ENCODE measurements at regions not wholly inside any gene's neighbourhood (a gene's known extent, or its start where the extent isn't known, plus 50 kb on each side); places are given as distances from the start of the nearest gene placed in this dataset.

GRCh38 chr7:46746695-46747687 is 825.9 kb upstream of the IGFBP3 start:
- in situ Hi-C loops (cut with HindIII; ENCODE audit: low pct_unique_long_range_greater_than_20kb, low sequenced_read_pairs), result no loop called here
- DNase-seq (ENCODE audit: low read depth in 1 of 2, low spot score in 1 of 2), result no peak
- no peak for TF ChIP-seq JUND (IDR thresholded peaks at IDR 0.05; ENCODE audit: low read depth)

- DNase-seq (ENCODE audit: low read depth in 1 of 2, low spot score in 1 of 2), result no peak
- in situ Hi-C loops (cut with HindIII; ENCODE audit: low pct_unique_long_range_greater_than_20kb, low sequenced_read_pairs), result no loop called here
- no peak for TF ChIP-seq JUND (IDR thresholded peaks at IDR 0.05; ENCODE audit: low read depth)
Observed at GRCh38 chr7:46745707-46746090, 824.6 kb upstream of the IGFBP3 start.

GRCh38 chr7:46744957-46745706 is 824.1 kb upstream of the IGFBP3 start:
- no peak for DNase-seq (ENCODE audit: low read depth in 1 of 2, low spot score in 1 of 2)
- no peak for TF ChIP-seq JUND (IDR thresholded peaks at IDR 0.05; ENCODE audit: low read depth)
- in situ Hi-C loops (cut with HindIII; ENCODE audit: low pct_unique_long_range_greater_than_20kb, low sequenced_read_pairs), result no loop called here

GRCh38 chr7:46742601-46743000 is 821.5 kb upstream of the IGFBP3 start:
- TF ChIP-seq JUND (IDR thresholded peaks at IDR 0.05; ENCODE audit: low read depth), result no peak
- in situ Hi-C loops (cut with HindIII; ENCODE audit: low pct_unique_long_range_greater_than_20kb, low sequenced_read_pairs), result no loop called here
- DNase-seq (ENCODE audit: low read depth in 1 of 2, low spot score in 1 of 2), result no peak

GRCh38 chr7:46741938-46742540 is 821.0 kb upstream of the IGFBP3 start:
- no peak for DNase-seq (ENCODE audit: low read depth in 1 of 2, low spot score in 1 of 2)
- in situ Hi-C loops (cut with HindIII; ENCODE audit: low pct_unique_long_range_greater_than_20kb, low sequenced_read_pairs), result no loop called here
- no peak for TF ChIP-seq JUND (IDR thresholded peaks at IDR 0.05; ENCODE audit: low read depth)

- no peak for TF ChIP-seq JUND (IDR thresholded peaks at IDR 0.05; ENCODE audit: low read depth)
- DNase-seq (ENCODE audit: low read depth in 1 of 2, low spot score in 1 of 2), result no peak
- in situ Hi-C loops (cut with HindIII; ENCODE audit: low pct_unique_long_range_greater_than_20kb, low sequenced_read_pairs), result no loop called here
Observed at GRCh38 chr7:46741181-46741580, 820.1 kb upstream of the IGFBP3 start.

GRCh38 chr7:46739518-46740234 is 818.6 kb upstream of the IGFBP3 start:
- no peak for TF ChIP-seq JUND (IDR thresholded peaks at IDR 0.05; ENCODE audit: low read depth)
- DNase-seq (ENCODE audit: low read depth in 1 of 2, low spot score in 1 of 2), result no peak
- in situ Hi-C loops (cut with HindIII; ENCODE audit: low pct_unique_long_range_greater_than_20kb, low sequenced_read_pairs), result no loop called here

- no peak for TF ChIP-seq JUND (IDR thresholded peaks at IDR 0.05; ENCODE audit: low read depth)
- in situ Hi-C loops (cut with HindIII; ENCODE audit: low pct_unique_long_range_greater_than_20kb, low sequenced_read_pairs), result no loop called here
- DNase-seq (ENCODE audit: low read depth in 1 of 2, low spot score in 1 of 2), result no peak
Observed at GRCh38 chr7:46738796-46739195, 817.7 kb upstream of the IGFBP3 start.

GRCh38 chr7:46738165-46738564 is 817.1 kb upstream of the IGFBP3 start:
- in situ Hi-C loops (cut with HindIII; ENCODE audit: low pct_unique_long_range_greater_than_20kb, low sequenced_read_pairs), result no loop called here
- no peak for TF ChIP-seq JUND (IDR thresholded peaks at IDR 0.05; ENCODE audit: low read depth)
- no peak for DNase-seq (ENCODE audit: low read depth in 1 of 2, low spot score in 1 of 2)

- no peak for TF ChIP-seq JUND (IDR thresholded peaks at IDR 0.05; ENCODE audit: low read depth)
- in situ Hi-C loops (cut with HindIII; ENCODE audit: low pct_unique_long_range_greater_than_20kb, low sequenced_read_pairs), result no loop called here
- DNase-seq (ENCODE audit: low read depth in 1 of 2, low spot score in 1 of 2), result no peak
Observed at GRCh38 chr7:46725838-46726237, 804.8 kb upstream of the IGFBP3 start.

- DNase-seq (ENCODE audit: low read depth in 1 of 2, low spot score in 1 of 2), result no peak
- in situ Hi-C loops (cut with HindIII; ENCODE audit: low pct_unique_long_range_greater_than_20kb, low sequenced_read_pairs), result no loop called here
Observed at GRCh38 chr7:46725136-46725535, 804.1 kb upstream of the IGFBP3 start.

GRCh38 chr7:46723742-46724141 is 802.7 kb upstream of the IGFBP3 start:
- no peak for DNase-seq (ENCODE audit: low read depth in 1 of 2, low spot score in 1 of 2)
- TF ChIP-seq JUND (IDR thresholded peaks at IDR 0.05; ENCODE audit: low read depth), result no peak
- in situ Hi-C loops (cut with HindIII; ENCODE audit: low pct_unique_long_range_greater_than_20kb, low sequenced_read_pairs), result no loop called here

More at GRCh38 chr7:46725136-46725535, 804.1 kb upstream of the IGFBP3 start:
- no peak for TF ChIP-seq JUND (IDR thresholded peaks at IDR 0.05; ENCODE audit: low read depth)
